HepG2 (cell line): ENCODE measurements at regions not wholly inside any gene's neighbourhood (a gene's known extent, or its start where the extent isn't known, plus 50 kb on each side); places are given as distances from the start of the nearest gene placed in this dataset.

Experiments used
- ARNTL ChIP-seq: sonication (generic); formaldehyde crosslinking; IDR thresholded peaks from 2 replicates; pipeline ENCODE4 v1.4.0; 2020; ENCODE audit warnings: mild to moderate bottlenecking, missing genetic modification reagents
- BHLHE40 ChIP-seq: IDR thresholded peaks from 2 replicates; pipeline ENCODE4 v1.6.1; 2011; ENCODE audit warnings: low read length, improper control_type of control experiment
- CBX2 ChIP-seq, 2 experiments: fragments of 200-600 bp in 1 of 2; sonication (generic); formaldehyde crosslinking in 1 of 2; IDR thresholded peaks; 2 replicates each; pipeline versions ENCODE4 v1.7.0 to v1.8.1; 2018 to 2022; ENCODE audit warnings: low read depth in 2 of 2, low read length in 1 of 2, mild to moderate bottlenecking in 1 of 2, missing genetic modification reagents in 1 of 2
- CTCF ChIP-seq: sonication (generic); formaldehyde crosslinking; IDR thresholded peaks from 2 replicates; pipeline ENCODE4 v1.5.0; 2020; ENCODE audit warnings: mild to moderate bottlenecking, missing genetic modification reagents, moderate library complexity
- KLF15 ChIP-seq: sonication (generic); formaldehyde crosslinking; IDR thresholded peaks from 2 replicates; pipeline ENCODE4 v1.8.1; 2023; ENCODE audit warnings: borderline replicate concordance, mild to moderate bottlenecking, inconsistent platforms, missing genetic modification reagents, mixed read lengths
- POLR2AphosphoS2 ChIP-seq: IDR thresholded peaks from 2 replicates; pipeline ENCODE4 v1.6.1; 2011; ENCODE audit warnings: low read depth, low read length, improper control_type of control experiment
- REST ChIP-seq, 2 experiments: IDR thresholded peaks; 2 replicates each; pipeline ENCODE4 v1.6.1; 2011 to 2012; ENCODE audit warnings: low read length in 2 of 2, borderline replicate concordance in 1 of 2, low read depth in 1 of 2, mild to moderate bottlenecking in 1 of 2, moderate library complexity in 1 of 2
- SUZ12 ChIP-seq: fragments of 150-350 bp; IDR thresholded peaks from 2 replicates; pipeline ENCODE4 v1.6.1; 2014; ENCODE audit warnings: low read depth, low read length
- ZNF414 ChIP-seq: sonication (generic); formaldehyde crosslinking; IDR thresholded peaks from 2 replicates; pipeline ENCODE4 v1.5.0; 2020; ENCODE audit warnings: missing genetic modification reagents

- TF ChIP-seq BHLHE40 (no peak), REST (IDR thresholded peaks at IDR 0.05; ENCODE audit: borderline replicate concordance in 1 of 2, low read depth in 1 of 2, low read length in 2 of 2) (no peak), KLF15 (no peak), ARNTL (CRISPR knock-in tag) (no peak), SUZ12 (no peak), CBX2 (IDR thresholded peaks at IDR 0.05; ENCODE audit: low read depth, low read length) (no peak), CBX2 (CRISPR knock-in tag; IDR thresholded peaks at IDR 0.05; ENCODE audit: low read depth) (no peak), CTCF (CRISPR knock-in tag) (no peak), POLR2AphosphoS2 (no peak), ZNF414 (CRISPR knock-in tag) (no peak)
Measured at GRCh38 chr6:169028343-169028742, 225.3 kb downstream of the THBS2 start.
